ENCODE measurements at regions not wholly inside any gene's neighbourhood (a gene's known extent, or its start where the extent isn't known, plus 50 kb on each side); places are given as distances from the start of the nearest gene placed in this dataset.

DNA sequence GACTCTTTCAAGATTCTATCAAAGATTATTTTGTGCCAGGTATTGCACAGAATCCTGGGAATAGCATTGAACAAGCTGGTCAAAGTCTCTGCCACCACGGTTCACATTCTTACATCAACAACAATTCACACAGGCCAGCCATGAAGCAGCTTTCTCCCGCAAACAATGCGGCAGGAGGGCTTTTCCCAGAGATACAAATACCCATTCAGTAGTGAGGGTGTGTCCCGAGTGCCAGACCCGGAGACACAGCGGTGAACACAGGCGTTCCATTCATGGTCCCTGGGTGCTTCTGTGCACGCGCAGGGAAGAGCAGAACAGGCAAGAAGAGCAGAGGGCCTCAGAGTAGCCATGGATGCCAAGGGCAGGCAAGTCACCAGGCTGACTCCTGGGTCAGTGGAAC is 83.3 kb upstream of the PDE10A start:
- Histone ChIP-seq H3K14ac (replicated peaks; ENCODE audit: low read depth, low read length) (no peak overlapping the region), H3K18ac (ENCODE audit: low read depth, low read length) (no peak overlapping the region), H3K23ac (ENCODE audit: low read depth, low read length) (no peak overlapping the region), H3K9ac (ENCODE audit: low read depth, low read length) (no peak overlapping the region), H4K91ac (ENCODE audit: insufficient read depth, low read depth, low read length) (no peak overlapping the region), H3K4me2 (ENCODE audit: low read depth, low read length) (no peak overlapping the region), H4K20me1 (ENCODE audit: insufficient read depth, low read length) (no peaks in the 10 kb centered on the region), H3K36me3 (ENCODE audit: control insufficient read depth, insufficient read depth, low read length) (no peaks in the 10 kb centered on the region), H3K9me1 (ENCODE audit: insufficient read depth, low read length) (no peaks in the 10 kb centered on the region), H3K4me1 (ENCODE audit: control insufficient read depth, insufficient read depth, low read length) (peaks cover 4% of the 10 kb centered on the region; the same call in 1 of the 2 replicates), H4K5ac (ENCODE audit: low read depth, low read length) (no peak overlapping the region), H3K56ac (ENCODE audit: extremely low read depth, insufficient read depth, low read length) (no peak overlapping the region), H3K4ac (ENCODE audit: low read depth, low read length) (no peak overlapping the region), H2BK5ac (ENCODE audit: low read depth, low read length, poor library complexity, severe bottlenecking) (no peak overlapping the region), H2AK9ac (replicated peaks; ENCODE audit: low read depth, low read length, poor library complexity) (no peak overlapping the region), H3K79me1 (ENCODE audit: low read depth in 1 of 2, low read length in 2 of 2) (no peaks in the 10 kb centered on the region), H3K27me3 (ENCODE audit: control insufficient read depth, insufficient read depth, low read length) (peaks cover 7% of the 10 kb centered on the region), H2BK15ac (ENCODE audit: low read depth, low read length) (no peak overlapping the region), H2BK120ac (ENCODE audit: low read depth, low read length) (no peak overlapping the region), H3K27ac (ENCODE audit: insufficient read depth, low read length) (no peak overlapping the region), H2AFZ (replicated peaks; ENCODE audit: low read length, poor library complexity) (no peak overlapping the region), H4K8ac (ENCODE audit: low read depth in 2 of 2, low read length in 2 of 2) (no peak overlapping the region), H3K9me3 (ENCODE audit: control insufficient read depth, insufficient read depth, low read length) (no peaks in the 10 kb centered on the region), H2BK20ac (ENCODE audit: low read depth, low read length) (no peak overlapping the region), H2AK5ac (ENCODE audit: low read depth, low read length) (no peak overlapping the region), H3K4me3 (ENCODE audit: insufficient read depth, low read depth, low read length) (no peak overlapping the region)
- BruUV-seq (replicated peaks), result no TSS peak
- no peak for DNase-seq
- CTCF ChIA-PET, result no interaction called here
- WGBS, 2 experiments (ENCODE audit: extremely low coverage in 2 of 2, insufficient read length in 1 of 2), result 97% methylated on average over 6 of the region's 9 CpGs; no CpG with 5 or more reads in 1 of the 2 experiments
- dilution Hi-C loops (cut with HindIII; ENCODE audit: low sequenced_read_pairs, unreplicated experiment), result no loop called here
- in situ Hi-C loops (cut with MboI; ENCODE audit: low sequenced_read_pairs), result no loop called here
- intact Hi-C loops (cut with micrococcal nuclease), result loop anchor here (5.0 kb wide), 1 partner anchor 361 kb away; no protein-coding TSS in a partner anchor
- ATAC-seq (ENCODE audit: low read depth), result no peak
- no peak for TF ChIP-seq CEBPB (IDR thresholded peaks at IDR 0.05; ENCODE audit: low read depth, low read length)
- TF ChIP-seq MAFK (IDR thresholded peaks at IDR 0.05; ENCODE audit: low read depth, low read length), result no peak
- no peak for TF ChIP-seq RFX5 (IDR thresholded peaks at IDR 0.05; ENCODE audit: low read depth, low read length)
- POLR2A ChIA-PET (ENCODE audit: unreplicated experiment), result no interaction called here
